ENCODE measurements at regions not wholly inside any gene's neighbourhood (a gene's known extent, or its start where the extent isn't known, plus 50 kb on each side); places are given as distances from the start of the nearest gene placed in this dataset.

DNA sequence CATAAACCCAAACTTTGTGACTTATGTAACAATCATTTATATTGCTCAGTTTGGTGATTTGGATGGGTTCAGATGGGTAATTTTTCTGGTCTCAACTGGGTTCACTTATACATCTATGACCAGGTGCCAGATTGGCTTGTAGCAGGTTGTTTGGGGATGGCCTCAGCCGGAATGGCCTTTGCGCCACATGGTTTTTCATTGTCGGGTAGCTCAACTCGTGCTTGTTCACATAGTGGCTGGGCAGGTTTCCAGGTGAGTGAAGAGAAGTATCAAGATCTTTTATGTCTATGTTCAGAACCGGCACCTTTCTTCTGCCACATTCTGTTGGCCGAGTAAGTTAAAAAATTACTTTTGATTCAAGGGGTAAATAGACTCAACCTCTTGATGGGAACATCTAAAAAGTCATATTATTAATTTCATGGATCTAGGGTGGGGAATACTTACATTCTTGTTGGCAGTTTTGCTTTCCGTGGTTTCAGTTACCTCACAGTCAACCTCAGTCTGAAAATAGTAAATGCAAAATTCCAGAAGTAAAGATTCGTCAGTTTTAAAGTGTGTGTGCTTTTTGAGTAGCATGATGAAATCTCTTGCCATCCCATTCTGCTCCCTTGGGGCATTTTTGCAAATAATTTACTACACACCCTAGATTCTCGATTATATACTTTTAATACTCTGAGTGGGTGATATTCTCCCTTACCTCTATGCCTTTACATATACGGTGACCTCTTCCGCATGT, 745.7 kb upstream of the CCDC54 start:
- WGBS, 2 donors = 74 to 75% methylated on average over 11 of the region's 11 CpGs
- intact Hi-C loops (cut with DNase I; ENCODE audit: low total_unique reads) = no loop called here
- no peak overlapping the region for H3K4me3 ChIP-seq (ENCODE audit: low read depth, poor library complexity, severe bottlenecking)
- no peak for TF ChIP-seq CTCF (IDR thresholded peaks at IDR 0.05)
- no peak for TF ChIP-seq POLR2A (IDR thresholded peaks at IDR 0.05)
- DNase-seq (ENCODE audit: low spot score in 2 of 2) = no peak

GRCh38 chr3:106635271-106635670, 742.0 kb upstream of the CCDC54 start:
- intact Hi-C loops (cut with DNase I; ENCODE audit: low total_unique reads) = no loop called here
- 54 to 60% methylated on average over 3 of the region's 3 CpGs for WGBS, 2 donors
- no peak overlapping the region for H3K4me3 ChIP-seq (ENCODE audit: low read depth, poor library complexity, severe bottlenecking)
- TF ChIP-seq POLR2A (IDR thresholded peaks at IDR 0.05) (no peak), CTCF (IDR thresholded peaks at IDR 0.05) (no peak)
- no peak for DNase-seq (ENCODE audit: low spot score in 2 of 2)

- intact Hi-C loops (cut with DNase I; ENCODE audit: low total_unique reads) = no loop called here
- 67 to 68% methylated on average over 3 of the region's 3 CpGs for WGBS, 2 donors
- H3K4me3 ChIP-seq (ENCODE audit: low read depth, poor library complexity, severe bottlenecking) = no peak overlapping the region
- no peak for DNase-seq (ENCODE audit: low spot score in 2 of 2)
- TF ChIP-seq POLR2A (IDR thresholded peaks at IDR 0.05) (no peak), CTCF (IDR thresholded peaks at IDR 0.05) (no peak)
Observed at GRCh38 chr3:106635826-106636225, 741.4 kb upstream of the CCDC54 start.

DNA sequence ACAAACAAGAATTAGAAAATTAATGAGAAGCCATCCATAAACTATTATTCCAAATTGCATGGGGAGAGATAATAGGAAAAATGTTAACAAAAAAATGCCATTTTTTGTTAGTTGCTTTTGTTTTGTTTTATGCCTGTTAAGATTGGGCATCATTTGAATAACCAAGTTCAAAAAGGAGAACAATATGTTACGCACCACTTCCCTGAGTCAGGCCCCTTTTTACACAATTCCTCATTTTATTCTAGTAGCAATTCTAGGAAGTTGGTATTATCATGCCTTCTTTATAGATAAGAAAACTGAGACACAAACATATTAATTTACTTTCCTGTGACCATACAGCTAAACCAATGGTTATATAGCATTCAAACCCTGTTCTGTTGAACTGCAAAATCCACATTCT, 736.9 kb upstream of the CCDC54 start:
- DNase-seq (ENCODE audit: low spot score in 2 of 2) = no peak
- 77 to 91% methylated on average over 1 of the region's 1 CpG for WGBS, 2 donors
- no peak overlapping the region for H3K4me3 ChIP-seq (ENCODE audit: low read depth, poor library complexity, severe bottlenecking)
- TF ChIP-seq CTCF (IDR thresholded peaks at IDR 0.05) (no peak), POLR2A (IDR thresholded peaks at IDR 0.05) (no peak)
- intact Hi-C loops (cut with DNase I; ENCODE audit: low total_unique reads) = no loop called here

- intact Hi-C loops (cut with DNase I; ENCODE audit: low total_unique reads) = no loop called here
- H3K4me3 ChIP-seq (ENCODE audit: low read depth, poor library complexity, severe bottlenecking) = no peak overlapping the region
- no peak for DNase-seq (ENCODE audit: low spot score in 2 of 2)
- no peak for TF ChIP-seq CTCF (IDR thresholded peaks at IDR 0.05)
- no peak for TF ChIP-seq POLR2A (IDR thresholded peaks at IDR 0.05)
Observed at GRCh38 chr3:106642161-106642560, 735.1 kb upstream of the CCDC54 start.

DNA sequence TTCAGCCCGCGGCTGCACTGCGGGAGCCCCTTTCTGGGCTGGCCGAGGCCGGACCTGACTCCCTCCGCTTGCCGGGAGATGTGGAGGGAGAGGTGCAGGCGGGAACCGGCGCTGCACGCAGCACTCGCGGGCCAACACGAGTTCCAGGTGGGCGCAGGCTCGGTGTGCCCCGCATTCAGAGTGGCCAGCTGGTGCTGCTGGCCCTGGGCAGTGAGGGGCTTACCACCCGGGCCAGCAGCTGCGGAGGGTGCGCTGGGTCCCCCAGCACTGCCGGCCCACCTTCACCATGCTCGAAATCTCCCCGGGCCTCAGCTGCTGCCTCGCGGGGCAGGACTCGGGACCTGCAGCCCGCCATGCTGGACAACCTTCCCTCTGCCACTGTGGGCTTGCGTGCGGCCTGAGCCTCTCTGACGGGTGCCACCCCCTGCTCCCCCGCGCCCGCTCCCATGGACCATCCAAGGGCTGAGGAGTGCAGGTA, 733.5 kb upstream of the CCDC54 start:
- intact Hi-C loops (cut with DNase I; ENCODE audit: low total_unique reads) = no loop called here
- H3K4me3 ChIP-seq (ENCODE audit: low read depth, poor library complexity, severe bottlenecking) = no peak overlapping the region
- no peak for DNase-seq (ENCODE audit: low spot score in 2 of 2)
- TF ChIP-seq CTCF (IDR thresholded peaks at IDR 0.05) (no peak), POLR2A (IDR thresholded peaks at IDR 0.05) (no peak)
- WGBS, 2 donors = 97 to 98% methylated on average over 13 to 33 of the region's 33 CpGs
